Hematopoietic multipotent progenitor cell treated with erythropoietin and hydrocortisone succinate and interleukin-3 and kit ligand, for 15 days (in vitro differentiated cells): ENCODE measurements at regions not wholly inside any gene's neighbourhood (a gene's known extent, or its start where the extent isn't known, plus 50 kb on each side); places are given as distances from the start of the nearest gene placed in this dataset.

Experiments used
- DNase-seq: peaks from one replicate; pipeline ENCODE4 v3.0.0-alpha.2; 2015; ENCODE audit warnings: low spot score

GRCh38 chr17:79148584-79148983 lies 74.0 kb downstream of the ENGASE start:
- no peak for DNase-seq

- no peak for DNase-seq
These were observed 73.3 kb downstream of the ENGASE start for GRCh38 chr17:79147746-79148506.

GRCh38 chr17:79146562-79146961 lies 71.9 kb downstream of the ENGASE start:
- DNase-seq: no peak

GRCh38 chr17:79145548-79145947 lies 70.9 kb downstream of the ENGASE start:
- no peak for DNase-seq

- no peak for DNase-seq
These were observed 69.5 kb downstream of the ENGASE start for GRCh38 chr17:79144133-79144532.

- DNase-seq: no peak
These were observed 67.8 kb downstream of the ENGASE start for GRCh38 chr17:79142375-79142774.

GRCh38 chr17:79141578-79142355 lies 67.1 kb downstream of the ENGASE start:
- DNase-seq: no peak

- DNase-seq: no peak
These were observed 64.2 kb downstream of the ENGASE start for GRCh38 chr17:79138826-79139225.

- no peak for DNase-seq
These were observed 63.2 kb downstream of the ENGASE start for GRCh38 chr17:79137789-79138165.

GRCh38 chr17:79137015-79137788 lies 62.6 kb downstream of the ENGASE start:
- DNase-seq: no peak

- no peak for DNase-seq
These were observed 62.0 kb downstream of the ENGASE start for GRCh38 chr17:79136596-79136995.
